HG03342 (cell line): ENCODE measurements at regions not wholly inside any gene's neighbourhood (a gene's known extent, or its start where the extent isn't known, plus 50 kb on each side); places are given as distances from the start of the nearest gene placed in this dataset.
"Not testable (repeated sequence)": the region's sequence is repeated elsewhere in the genome, so short reads cannot be mapped to it uniquely, and the experiment has no call there.

Source experiments
- ATAC-seq: cut with Tn5 transposase; IDR thresholded peaks from one replicate; pipeline ENCODE4 v1.9.1; 2021; ENCODE audit warnings: mild to moderate bottlenecking, moderate library complexity; ENCODE audit not compliant: unreplicated experiment

DNA sequence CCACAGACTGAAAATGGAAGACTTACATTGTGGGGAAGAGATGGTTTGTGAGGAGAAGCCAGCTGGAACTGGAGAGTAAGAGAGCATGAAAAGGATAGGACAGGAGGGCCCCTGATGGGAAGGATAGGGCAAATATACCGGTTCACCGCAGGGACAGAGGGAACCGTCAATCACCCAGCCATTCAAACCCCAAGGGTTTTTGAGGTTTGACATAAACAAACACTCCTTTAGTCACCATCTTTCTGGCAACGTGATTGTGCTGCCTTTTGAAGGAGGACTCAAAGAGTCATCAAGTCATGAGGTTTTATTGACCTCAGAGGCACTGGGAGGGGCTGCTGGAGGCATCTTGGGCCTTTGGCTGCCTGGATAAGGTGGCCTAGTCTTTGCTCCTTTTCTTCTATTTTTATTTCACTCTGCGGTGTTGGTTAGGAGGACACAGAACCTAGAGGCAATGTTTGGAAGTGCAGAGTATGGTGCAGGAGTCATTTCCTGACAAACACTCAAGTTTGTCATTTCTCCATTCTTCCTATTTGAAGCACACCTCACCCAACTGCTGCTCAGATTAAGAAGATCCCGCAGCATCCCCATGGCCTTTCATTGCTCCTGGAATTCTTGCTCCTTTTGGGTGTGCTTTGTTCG, 487.3 kb upstream of the SPRED2 start:
- ATAC-seq: no peak

DNA sequence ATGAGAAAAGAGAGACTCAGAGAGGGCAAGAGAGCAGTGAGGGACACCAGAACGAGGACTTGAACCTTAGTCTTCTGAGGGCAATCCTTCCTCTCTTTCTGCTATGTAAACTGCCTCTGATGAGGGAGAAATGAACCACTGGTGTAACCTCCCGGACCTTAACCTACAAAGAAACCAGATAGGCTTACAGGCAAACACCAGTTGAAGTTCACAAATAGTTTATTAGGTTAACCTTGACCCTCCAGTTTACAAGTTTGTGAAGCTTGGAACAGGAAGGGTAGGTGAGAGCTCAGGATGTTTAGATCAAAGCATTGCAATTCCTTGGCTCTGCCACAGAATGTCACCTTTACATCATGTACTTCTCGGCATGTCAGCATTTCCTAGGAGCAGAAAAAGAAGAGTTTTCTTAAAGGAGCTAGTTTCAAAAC, 486.4 kb upstream of the SPRED2 start:
- ATAC-seq: no peak

GRCh38 chr2:65917986-65918385, 485.6 kb upstream of the SPRED2 start:
- ATAC-seq: no peak

DNA sequence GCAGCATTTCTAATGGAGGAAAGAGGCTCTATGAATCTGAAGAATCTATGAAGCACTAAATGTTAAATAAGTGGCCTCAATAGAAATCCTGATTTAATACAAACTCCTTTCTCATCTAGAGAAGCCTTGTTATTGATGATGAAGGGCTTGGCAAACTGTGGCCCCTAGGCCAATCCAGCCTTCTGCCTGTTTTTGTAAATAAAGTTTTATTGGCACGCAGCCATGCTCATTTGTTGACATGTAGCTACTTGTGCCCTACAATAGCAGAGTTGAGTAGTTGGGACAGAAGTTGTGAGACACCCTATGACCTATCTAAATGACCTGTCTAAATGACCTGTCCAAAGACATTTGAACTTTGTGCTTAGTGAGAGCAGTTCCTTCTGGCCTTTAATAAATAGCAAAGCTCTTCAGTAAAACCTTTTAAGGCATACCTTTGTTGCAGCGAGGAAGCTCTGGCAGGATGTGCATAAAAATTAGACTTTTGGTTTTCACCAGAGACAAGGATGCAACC, 484.4 kb upstream of the SPRED2 start:
- no peak for ATAC-seq

GRCh38 chr2:65916177-65916576, 483.8 kb upstream of the SPRED2 start:
- ATAC-seq: no peak

- ATAC-seq: no peak
Measured at GRCh38 chr2:65915273-65915672, 482.9 kb upstream of the SPRED2 start.

DNA sequence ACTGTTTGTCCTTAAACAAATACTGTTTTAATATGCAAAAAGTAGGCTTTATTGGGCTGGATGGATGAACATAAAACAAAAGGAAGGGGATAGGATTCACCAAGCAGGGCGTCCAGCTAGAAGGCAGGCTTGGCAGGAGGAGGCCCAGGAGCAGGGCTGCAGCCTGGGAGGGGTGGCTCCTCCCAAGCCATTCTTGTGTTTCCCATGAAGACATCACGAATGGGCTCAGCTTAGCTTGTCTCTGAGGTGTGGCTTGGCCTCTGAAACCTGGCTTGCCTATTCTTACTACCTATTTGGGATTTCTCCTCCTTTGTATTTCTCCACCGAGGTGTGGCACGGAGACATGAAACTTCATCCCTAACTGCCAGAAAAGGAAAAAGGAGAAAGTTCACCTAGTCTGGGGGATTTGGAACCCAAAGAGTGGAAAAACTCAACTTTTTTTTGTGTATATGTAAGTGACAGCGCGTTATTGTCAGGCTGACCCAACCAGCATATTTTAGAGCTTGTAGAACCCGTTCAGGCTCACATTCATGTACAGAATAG, 481.9 kb upstream of the SPRED2 start:
- no peak for ATAC-seq

DNA sequence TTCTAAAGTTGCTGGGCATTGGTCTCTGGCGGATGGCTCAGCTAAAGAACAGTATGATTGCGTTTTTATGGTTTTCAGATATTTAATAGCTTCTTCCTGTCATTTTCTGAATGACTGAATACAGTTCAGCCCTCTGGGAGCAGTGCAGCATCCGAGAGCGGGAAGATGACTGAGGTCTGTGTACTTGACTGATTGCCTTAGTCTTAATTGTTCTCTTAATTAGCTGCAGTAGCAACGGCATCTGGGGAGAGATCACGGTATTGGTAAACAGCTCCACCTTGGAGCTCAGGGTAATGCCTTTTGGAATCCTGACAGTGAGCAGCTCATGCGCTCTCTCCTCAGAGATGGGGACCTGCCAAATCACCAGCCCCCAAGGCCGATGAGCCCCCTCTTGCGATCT, 481.4 kb upstream of the SPRED2 start:
- ATAC-seq: no peak

- ATAC-seq: no peak
Measured at GRCh38 chr2:65901756-65902155, 469.4 kb upstream of the SPRED2 start.

GRCh38 chr2:65896446-65896845, 464.0 kb upstream of the SPRED2 start:
- ATAC-seq: no peak

GRCh38 chr2:65890131-65890530, 457.7 kb upstream of the SPRED2 start:
- ATAC-seq: not testable (repeated sequence)

DNA sequence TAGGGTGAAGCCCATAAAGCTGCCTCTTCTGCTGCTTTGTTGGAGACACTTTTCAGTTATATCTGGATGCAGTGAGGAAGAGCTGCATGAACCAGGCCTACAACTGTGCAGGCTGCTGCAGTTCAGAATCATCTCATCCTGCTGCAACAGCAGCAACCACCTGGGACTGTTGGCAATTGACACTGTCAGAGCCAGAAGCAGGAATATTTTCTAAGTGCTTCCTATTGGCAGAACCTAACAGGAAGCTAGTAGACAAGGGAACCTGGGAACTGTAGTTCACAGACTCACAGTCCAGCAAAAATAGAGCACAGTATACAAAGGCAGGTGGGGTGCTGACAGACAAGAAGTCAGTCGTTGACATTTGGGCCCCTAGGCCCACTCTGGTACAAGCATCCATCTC, 452.9 kb upstream of the SPRED2 start:
- no peak for ATAC-seq

DNA sequence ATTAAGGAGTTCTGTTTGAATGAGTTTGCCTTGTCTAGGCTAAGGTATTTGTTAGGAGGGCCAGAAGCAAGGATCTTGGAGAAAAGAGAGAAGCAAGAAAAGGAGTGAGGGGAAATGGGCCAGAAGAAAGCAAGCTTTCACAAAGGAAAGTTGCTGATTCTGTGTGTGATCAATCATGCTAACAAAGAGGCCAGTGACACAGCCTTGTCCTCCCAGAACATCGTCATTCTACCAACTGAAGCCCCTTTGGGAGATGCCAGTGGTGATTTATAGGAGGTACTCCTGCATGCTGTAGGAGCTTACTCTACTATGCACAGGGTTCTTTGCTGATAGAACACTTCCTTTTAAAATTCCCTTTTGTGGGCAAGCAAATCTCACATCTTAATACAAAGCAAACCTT, 449.2 kb upstream of the SPRED2 start:
- no peak for ATAC-seq

DNA sequence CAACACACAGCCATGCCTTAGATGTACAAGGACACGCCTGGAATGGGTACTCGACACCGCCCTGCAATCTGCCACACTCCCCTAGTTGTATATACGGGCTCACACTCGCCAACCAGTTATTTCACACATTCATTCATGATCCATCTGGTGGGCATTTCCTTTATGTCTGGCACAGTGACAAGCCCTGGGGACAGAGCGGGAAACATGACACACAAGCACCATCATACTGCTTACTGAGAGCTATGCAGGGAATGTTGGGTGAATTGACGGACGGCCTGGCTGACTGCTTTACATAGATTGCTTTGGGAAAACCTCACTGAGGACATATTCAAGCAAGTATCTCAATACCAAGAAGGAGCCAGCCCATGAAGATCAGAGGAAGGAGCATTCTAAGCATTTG, 448.0 kb upstream of the SPRED2 start:
- ATAC-seq: no peak

- no peak for ATAC-seq
Measured at GRCh38 chr2:65878011-65878340, 445.6 kb upstream of the SPRED2 start.

DNA sequence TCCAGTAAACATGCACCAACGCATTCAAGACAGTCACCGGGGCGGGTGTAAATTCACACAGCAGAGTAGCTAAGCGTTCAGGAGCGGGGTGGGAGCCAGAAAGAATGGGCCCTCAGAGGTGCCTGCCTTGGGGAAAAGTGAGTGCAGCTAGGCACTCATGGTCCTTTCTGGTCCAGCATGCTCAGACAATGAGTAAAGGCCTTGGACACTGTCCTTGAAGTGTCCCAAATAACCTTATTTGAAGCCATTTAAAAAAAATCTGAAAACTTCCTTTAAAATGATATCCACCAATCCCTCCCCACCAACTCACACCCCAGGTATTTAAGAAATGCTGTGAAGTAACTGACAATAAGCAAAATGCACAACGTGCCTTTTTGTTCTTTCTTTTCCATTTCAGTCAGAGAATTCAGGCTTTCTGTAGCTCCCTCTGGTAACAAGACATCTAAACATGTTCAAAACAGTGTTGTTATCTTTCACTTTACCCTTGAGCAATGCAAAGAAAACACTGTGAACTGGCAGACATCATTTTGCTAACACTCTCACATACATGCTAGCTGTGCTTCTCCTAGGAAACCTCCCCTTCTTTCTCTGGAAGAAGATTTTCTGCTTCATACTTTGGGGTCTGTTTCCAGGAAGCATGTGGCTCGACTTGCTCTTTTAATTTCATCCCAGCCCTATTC, 445.1 kb upstream of the SPRED2 start:
- no peak for ATAC-seq

GRCh38 chr2:65876114-65876513, 443.7 kb upstream of the SPRED2 start:
- no peak for ATAC-seq

- ATAC-seq: no peak
Measured at GRCh38 chr2:65870826-65871225, 438.4 kb upstream of the SPRED2 start.

- no peak for ATAC-seq
Measured at GRCh38 chr2:65869296-65869695, 436.9 kb upstream of the SPRED2 start.

DNA sequence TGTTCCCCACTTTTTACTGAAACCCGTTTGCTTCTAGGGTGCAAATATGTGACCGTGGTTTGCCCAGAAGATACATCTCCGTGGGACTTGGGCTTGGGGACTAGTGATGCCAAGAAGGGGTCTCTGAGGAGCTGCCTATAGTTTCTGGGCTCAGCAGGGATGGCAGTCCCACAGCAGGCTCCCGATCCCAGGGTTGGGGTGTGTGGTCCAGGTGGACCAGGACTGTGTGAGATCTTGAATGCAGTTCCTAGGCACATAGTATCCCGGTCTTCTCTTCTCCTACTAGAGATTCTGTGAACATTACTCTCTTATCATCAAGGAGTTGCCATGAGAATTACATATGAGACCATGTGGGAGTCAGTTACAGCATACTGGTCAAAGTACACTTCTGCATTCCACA, 435.8 kb upstream of the SPRED2 start:
- ATAC-seq: no peak

GRCh38 chr2:65867446-65867845, 435.0 kb upstream of the SPRED2 start:
- ATAC-seq: no peak

- ATAC-seq: no peak
Measured at GRCh38 chr2:65866148-65866547, 433.7 kb upstream of the SPRED2 start.
